DND-41 (cell line): ENCODE measurements at regions not wholly inside any gene's neighbourhood (a gene's known extent, or its start where the extent isn't known, plus 50 kb on each side); places are given as distances from the start of the nearest gene placed in this dataset.

Experiments used
- ATAC-seq: fragments of 200-7000 bp; cut with Tn5 transposase; 3 replicates; pipeline ENCODE4 v1.9.1; 2021; ENCODE audit warnings: low read depth; ENCODE audit not compliant: insufficient read depth
- DNase-seq: peaks from one replicate; pipeline ENCODE4 v3.0.0-alpha.2; 2020
- H2AFZ ChIP-seq: 2 replicates; pipeline ENCODE4 v1.6.0; 2012; ENCODE audit warnings: low read depth, low read length
- H3K27ac ChIP-seq: 2 replicates; pipeline ENCODE4 v1.5.1; 2012; ENCODE audit warnings: low read length, inconsistent platforms
- H3K27me3 ChIP-seq: fragments of 200-600 bp; sonication (generic); 2 replicates; pipeline ENCODE4 v1.6.0; 2012; ENCODE audit warnings: low read length, mild to moderate bottlenecking, inconsistent platforms; ENCODE audit not compliant: insufficient read depth, poor library complexity
- H3K36me3 ChIP-seq: 2 replicates; pipeline ENCODE4 v1.5.1; 2012; ENCODE audit warnings: low read length, inconsistent platforms; ENCODE audit not compliant: insufficient read depth
- H3K4me1 ChIP-seq: 2 replicates; pipeline ENCODE4 v1.5.1; 2012; ENCODE audit warnings: mild to moderate bottlenecking, low read length; ENCODE audit not compliant: insufficient read depth
- H3K4me2 ChIP-seq: 2 replicates; pipeline ENCODE4 v1.6.0; 2012; ENCODE audit warnings: mild to moderate bottlenecking, moderate library complexity, low read length, inconsistent platforms; ENCODE audit not compliant: insufficient read depth
- H3K4me3 ChIP-seq, 2 experiments: fragments of 200-600 bp in 1 of 2; shearing (Covaris generic) in 1 of 2; 2 replicates each; pipeline ENCODE4 v1.5.1; 2012 to 2016; ENCODE audit warnings: inconsistent platforms in 2 of 2, low read length in 2 of 2, mild to moderate bottlenecking in 2 of 2, low read depth in 1 of 2, moderate library complexity in 1 of 2
- H3K79me2 ChIP-seq: 2 replicates; pipeline ENCODE4 v1.6.0; 2012; ENCODE audit warnings: low read length, inconsistent platforms; ENCODE audit not compliant: insufficient read depth
- H3K9ac ChIP-seq: 2 replicates; pipeline ENCODE4 v1.6.0; 2012; ENCODE audit warnings: low read depth, mild to moderate bottlenecking, inconsistent platforms, low read length, moderate library complexity
- H3K9me3 ChIP-seq: 2 replicates; pipeline ENCODE4 v1.5.1; 2012; ENCODE audit warnings: low read length, moderate library complexity, mild to moderate bottlenecking, inconsistent platforms; ENCODE audit not compliant: insufficient read depth, severe bottlenecking
- H4K20me1 ChIP-seq: 2 replicates; pipeline ENCODE4 v1.6.0; 2012; ENCODE audit warnings: low read length; ENCODE audit not compliant: insufficient read depth
- CTCF ChIP-seq: IDR thresholded peaks from 2 replicates; pipeline ENCODE4 v1.5.1; 2012; ENCODE audit warnings: borderline replicate concordance, low read length, moderate library complexity, mild to moderate bottlenecking; ENCODE audit not compliant: poor library complexity, severe bottlenecking; ENCODE audit errors: extremely low read depth
- EZH2 ChIP-seq: IDR thresholded peaks from 3 replicates; pipeline ENCODE4 v1.6.1; 2012; ENCODE audit warnings: borderline replicate concordance, low read depth, mild to moderate bottlenecking, moderate library complexity, low read length, inconsistent platforms; ENCODE audit not compliant: severe bottlenecking

- H3K79me2 ChIP-seq: no peaks in the 10 kb centered on the region
- H3K9me3 ChIP-seq: no peaks in the 10 kb centered on the region
- H3K4me1 ChIP-seq: no peaks in the 10 kb centered on the region
- no peak for ATAC-seq
- H2AFZ ChIP-seq: no peak overlapping the region
- H3K27me3 ChIP-seq: no peaks in the 10 kb centered on the region
- H3K36me3 ChIP-seq: no peaks in the 10 kb centered on the region
- H3K27ac ChIP-seq: no peak overlapping the region
- no peak for DNase-seq
- H3K4me2 ChIP-seq: no peak overlapping the region
- no peak overlapping the region for H3K4me3 ChIP-seq
- no peaks in the 10 kb centered on the region for H4K20me1 ChIP-seq
- H3K9ac ChIP-seq: no peak overlapping the region
- TF ChIP-seq EZH2: no peak
- TF ChIP-seq CTCF: no peak
Measured at GRCh38 chr2:2950403-2950952, 427.1 kb downstream of the EIPR1 start.

- TF ChIP-seq EZH2 (no peak), CTCF (no peak)
- Histone ChIP-seq H3K4me1 (no peaks in the 10 kb centered on the region), H3K36me3 (no peaks in the 10 kb centered on the region), H3K27ac (no peak overlapping the region), H3K79me2 (no peaks in the 10 kb centered on the region), H3K9me3 (no peaks in the 10 kb centered on the region), H2AFZ (no peak overlapping the region), H3K4me3 (no peak overlapping the region), H3K9ac (no peak overlapping the region), H3K4me2 (no peak overlapping the region), H3K27me3 (no peaks in the 10 kb centered on the region), H4K20me1 (no peaks in the 10 kb centered on the region)
- no peak for DNase-seq
- no peak for ATAC-seq
Measured at GRCh38 chr2:2947406-2947805, 430.2 kb downstream of the EIPR1 start.

GRCh38 chr2:2942906-2943305 is 434.7 kb downstream of the EIPR1 start:
- DNase-seq: no peak
- H3K4me2 ChIP-seq: no peak overlapping the region
- H2AFZ ChIP-seq: no peak overlapping the region
- H3K79me2 ChIP-seq: no peaks in the 10 kb centered on the region
- no peaks in the 10 kb centered on the region for H3K4me1 ChIP-seq
- H3K9me3 ChIP-seq: no peaks in the 10 kb centered on the region
- H3K36me3 ChIP-seq: no peaks in the 10 kb centered on the region
- no peak overlapping the region for H3K27ac ChIP-seq
- H4K20me1 ChIP-seq: no peaks in the 10 kb centered on the region
- ATAC-seq: no peak
- H3K27me3 ChIP-seq: no peaks in the 10 kb centered on the region
- no peak overlapping the region for H3K9ac ChIP-seq
- no peak overlapping the region for H3K4me3 ChIP-seq
- no peak for TF ChIP-seq EZH2
- TF ChIP-seq CTCF: no peak

- H4K20me1 ChIP-seq: no peaks in the 10 kb centered on the region
- H3K4me2 ChIP-seq: no peak overlapping the region
- no peak for TF ChIP-seq CTCF
- TF ChIP-seq EZH2: no peak
- no peak overlapping the region for H3K9ac ChIP-seq
- H3K4me3 ChIP-seq: no peak overlapping the region
- DNase-seq: no peak
- peaks cover 1% of the 10 kb centered on the region for H3K9me3 ChIP-seq
- no peaks in the 10 kb centered on the region for H3K4me1 ChIP-seq
- H3K27ac ChIP-seq: no peak overlapping the region
- no peak for ATAC-seq
- no peaks in the 10 kb centered on the region for H3K36me3 ChIP-seq
- no peaks in the 10 kb centered on the region for H3K79me2 ChIP-seq
- no peak overlapping the region for H2AFZ ChIP-seq
- no peaks in the 10 kb centered on the region for H3K27me3 ChIP-seq
Measured at GRCh38 chr2:2942225-2942624, 435.4 kb downstream of the EIPR1 start.
